Panc1 (cell line): ENCODE measurements at regions not wholly inside any gene's neighbourhood (a gene's known extent, or its start where the extent isn't known, plus 50 kb on each side); places are given as distances from the start of the nearest gene placed in this dataset.

Experiments used
- ATAC-seq: fragments of 200-7000 bp; cut with Tn5 transposase; 2 replicates; pipeline ENCODE4 v1.9.1; 2020; ENCODE audit warnings: mild to moderate bottlenecking, moderate library complexity
- BruUV-seq: library from RNA; stranded (reverse); fragments of 400-500 nt; replicated peaks from 2 replicates; lab custom pipeline; 2021; lab: Mats Ljungman, UMichigan
- CTCF ChIA-PET: fragments of 300-600 bp; sonication (Branson Sonifier 250); formaldehyde crosslinking; loops from one replicate; lab custom pipeline; 2022; ENCODE audit warnings: antibody characterized with exemption; lab: Charles Lee
- POLR2A ChIA-PET: fragments of 300-600 bp; sonication (Branson Sonifier 250); formaldehyde crosslinking; loops from one replicate; lab custom pipeline; 2022; ENCODE audit warnings: antibody characterized with exemption; lab: Charles Lee
- DNase-seq: peaks from one replicate; pipeline ENCODE4 v3.0.0-alpha.2; 2010; ENCODE audit warnings: low read depth, low spot score
- H3K27ac ChIP-seq: 2 replicates; pipeline ENCODE4 v1.5.1; 2011; ENCODE audit warnings: mild to moderate bottlenecking, low read length, inconsistent platforms
- H3K27me3 ChIP-seq: fragments of 200-500 bp; sonication (Bioruptor generic); 2 replicates; pipeline ENCODE4 v1.6.0; 2014; ENCODE audit warnings: low read length, inconsistent platforms; ENCODE audit not compliant: control insufficient read depth, insufficient read depth
- H3K36me3 ChIP-seq: fragments of 200-500 bp; sonication (Bioruptor generic); 2 replicates; pipeline ENCODE4 v1.5.1; 2014; ENCODE audit warnings: inconsistent platforms, mild to moderate bottlenecking, low read length, moderate library complexity; ENCODE audit not compliant: control insufficient read depth, insufficient read depth
- H3K4me1 ChIP-seq: 2 replicates; pipeline ENCODE4 v1.5.1; 2011; ENCODE audit warnings: inconsistent platforms, mild to moderate bottlenecking, low read length, moderate library complexity; ENCODE audit not compliant: control insufficient read depth, insufficient read depth
- H3K4me3 ChIP-seq, 2 experiments: 2 replicates each; pipeline ENCODE4 v1.5.1; 2011 to 2012; ENCODE audit warnings: low read depth in 2 of 2, low read length in 2 of 2, mild to moderate bottlenecking in 2 of 2, inconsistent platforms in 1 of 2, moderate library complexity in 1 of 2
- H3K9me3 ChIP-seq: fragments of 200-500 bp; sonication (Bioruptor generic); 2 replicates; pipeline ENCODE4 v1.5.1; 2014; ENCODE audit warnings: low read depth, mild to moderate bottlenecking, inconsistent platforms, low read length, moderate library complexity; ENCODE audit not compliant: control insufficient read depth, insufficient read depth
- CTCF ChIP-seq: fragments of 450-650 bp; IDR thresholded peaks from 2 replicates; pipeline ENCODE4 v1.5.1; 2017; ENCODE audit warnings: mild to moderate bottlenecking
- POLR2AphosphoS5 ChIP-seq: IDR thresholded peaks from 2 replicates; pipeline ENCODE4 v1.6.1; 2012; ENCODE audit warnings: mild to moderate bottlenecking, low read depth, low read length, moderate library complexity
- SIN3A ChIP-seq: IDR thresholded peaks from 2 replicates; pipeline ENCODE4 v1.6.1; 2012; ENCODE audit warnings: low read depth, mild to moderate bottlenecking, low read length, moderate library complexity, borderline replicate concordance; ENCODE audit not compliant: insufficient read depth
- TCF7L2 ChIP-seq: IDR thresholded peaks from 2 replicates; pipeline ENCODE4 v1.6.1; 2011; ENCODE audit warnings: mild to moderate bottlenecking, low read depth, low read length, inconsistent platforms
- in situ Hi-C: cut with HindIII; loops from 2 replicates; pipeline ENCODE4 v1.10.0; 2016; ENCODE audit warnings: low sequenced_read_pairs, low pct_unique_long_range_greater_than_20kb
- intact Hi-C: fragments of 100-400 bp; cut with micrococcal nuclease; formaldehyde crosslinking; loops from one replicate; pipeline ENCODE4 v1.10.0; 2022; ENCODE audit not compliant: unreplicated experiment
- TF ChIP-seq, protein P1 (sequence below), 2 experiments: IDR thresholded peaks; 2 replicates each; pipeline ENCODE4 v1.6.1; 2011 to 2012; ENCODE audit warnings: low read depth in 2 of 2, control low read depth in 1 of 2, low read length in 1 of 2, mild to moderate bottlenecking in 1 of 2, moderate library complexity in 1 of 2; ENCODE audit not compliant: insufficient read depth in 1 of 2

GRCh38 chr12:5195244-5195643 lies 151.6 kb downstream of the KCNA5 start:
- no peak for ATAC-seq
- no peak overlapping the region for H3K4me3 ChIP-seq
- CTCF ChIA-PET = no interaction called here
- H3K27ac ChIP-seq = no peak overlapping the region
- TF ChIP-seq, protein P1, sequence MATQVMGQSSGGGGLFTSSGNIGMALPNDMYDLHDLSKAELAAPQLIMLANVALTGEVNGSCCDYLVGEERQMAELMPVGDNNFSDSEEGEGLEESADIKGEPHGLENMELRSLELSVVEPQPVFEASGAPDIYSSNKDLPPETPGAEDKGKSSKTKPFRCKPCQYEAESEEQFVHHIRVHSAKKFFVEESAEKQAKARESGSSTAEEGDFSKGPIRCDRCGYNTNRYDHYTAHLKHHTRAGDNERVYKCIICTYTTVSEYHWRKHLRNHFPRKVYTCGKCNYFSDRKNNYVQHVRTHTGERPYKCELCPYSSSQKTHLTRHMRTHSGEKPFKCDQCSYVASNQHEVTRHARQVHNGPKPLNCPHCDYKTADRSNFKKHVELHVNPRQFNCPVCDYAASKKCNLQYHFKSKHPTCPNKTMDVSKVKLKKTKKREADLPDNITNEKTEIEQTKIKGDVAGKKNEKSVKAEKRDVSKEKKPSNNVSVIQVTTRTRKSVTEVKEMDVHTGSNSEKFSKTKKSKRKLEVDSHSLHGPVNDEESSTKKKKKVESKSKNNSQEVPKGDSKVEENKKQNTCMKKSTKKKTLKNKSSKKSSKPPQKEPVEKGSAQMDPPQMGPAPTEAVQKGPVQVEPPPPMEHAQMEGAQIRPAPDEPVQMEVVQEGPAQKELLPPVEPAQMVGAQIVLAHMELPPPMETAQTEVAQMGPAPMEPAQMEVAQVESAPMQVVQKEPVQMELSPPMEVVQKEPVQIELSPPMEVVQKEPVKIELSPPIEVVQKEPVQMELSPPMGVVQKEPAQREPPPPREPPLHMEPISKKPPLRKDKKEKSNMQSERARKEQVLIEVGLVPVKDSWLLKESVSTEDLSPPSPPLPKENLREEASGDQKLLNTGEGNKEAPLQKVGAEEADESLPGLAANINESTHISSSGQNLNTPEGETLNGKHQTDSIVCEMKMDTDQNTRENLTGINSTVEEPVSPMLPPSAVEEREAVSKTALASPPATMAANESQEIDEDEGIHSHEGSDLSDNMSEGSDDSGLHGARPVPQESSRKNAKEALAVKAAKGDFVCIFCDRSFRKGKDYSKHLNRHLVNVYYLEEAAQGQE (IDR thresholded peaks at IDR 0.05; ENCODE audit: insufficient read depth in 1 of 2, low read depth in 2 of 2, low read length in 1 of 2) = no peak
- no peak for TF ChIP-seq SIN3A
- no peak for TF ChIP-seq POLR2AphosphoS5
- TF ChIP-seq CTCF = no peak
- TF ChIP-seq TCF7L2 = no peak
- intact Hi-C loops = no loop called here
- in situ Hi-C loops = no loop called here
- H3K9me3 ChIP-seq = no peaks in the 10 kb centered on the region
- no peak for DNase-seq
- H3K27me3 ChIP-seq = no peaks in the 10 kb centered on the region
- POLR2A ChIA-PET = no interaction called here
- no TSS peak for BruUV-seq
- no peaks in the 10 kb centered on the region for H3K4me1 ChIP-seq
- no peaks in the 10 kb centered on the region for H3K36me3 ChIP-seq

GRCh38 chr12:5195691-5196090 lies 152.0 kb downstream of the KCNA5 start:
- CTCF ChIA-PET = no interaction called here
- no peak for ATAC-seq
- in situ Hi-C loops (no loop called here), intact Hi-C loops (no loop called here)
- BruUV-seq = no TSS peak
- Histone ChIP-seq H3K36me3 (no peaks in the 10 kb centered on the region), H3K27me3 (no peaks in the 10 kb centered on the region), H3K9me3 (no peaks in the 10 kb centered on the region), H3K27ac (no peak overlapping the region), H3K4me1 (no peaks in the 10 kb centered on the region), H3K4me3 (no peak overlapping the region)
- TF ChIP-seq POLR2AphosphoS5 = no peak
- no peak for TF ChIP-seq CTCF
- TF ChIP-seq, protein P1 (IDR thresholded peaks at IDR 0.05; ENCODE audit: insufficient read depth in 1 of 2, low read depth in 2 of 2, low read length in 1 of 2) = no peak
- TF ChIP-seq TCF7L2 = no peak
- POLR2A ChIA-PET = no interaction called here
- no peak for DNase-seq
